HG03558 (cell line): ENCODE measurements at regions not wholly inside any gene's neighbourhood (a gene's known extent, or its start where the extent isn't known, plus 50 kb on each side); places are given as distances from the start of the nearest gene placed in this dataset.

Source experiments
- ATAC-seq: cut with Tn5 transposase; IDR thresholded peaks from one replicate; pipeline ENCODE4 v1.9.1; 2021; ENCODE audit warnings: moderate number of reproducible peaks; ENCODE audit not compliant: unreplicated experiment; ENCODE audit errors: extremely low read depth

DNA sequence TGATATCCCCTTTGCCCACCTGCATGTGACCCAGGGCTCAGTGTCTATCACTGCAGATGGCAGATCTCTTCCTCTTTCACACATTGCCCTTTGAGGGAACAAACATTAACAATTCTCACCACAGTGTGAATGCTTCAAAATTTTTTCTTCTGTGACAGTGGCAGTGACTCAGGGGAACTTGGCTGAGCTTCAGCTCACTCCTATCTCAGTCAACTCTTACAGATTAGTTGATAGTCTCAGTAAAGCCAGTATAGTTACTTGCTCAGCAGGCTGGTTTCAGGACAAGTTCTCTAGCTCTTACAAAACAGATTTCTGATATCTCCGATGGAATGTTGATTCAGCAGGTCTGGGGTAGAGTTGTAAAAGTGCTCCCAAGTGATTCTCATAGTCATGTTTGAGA lies 166.9 kb downstream of the DLEU7 start:
- ATAC-seq = no peak

DNA sequence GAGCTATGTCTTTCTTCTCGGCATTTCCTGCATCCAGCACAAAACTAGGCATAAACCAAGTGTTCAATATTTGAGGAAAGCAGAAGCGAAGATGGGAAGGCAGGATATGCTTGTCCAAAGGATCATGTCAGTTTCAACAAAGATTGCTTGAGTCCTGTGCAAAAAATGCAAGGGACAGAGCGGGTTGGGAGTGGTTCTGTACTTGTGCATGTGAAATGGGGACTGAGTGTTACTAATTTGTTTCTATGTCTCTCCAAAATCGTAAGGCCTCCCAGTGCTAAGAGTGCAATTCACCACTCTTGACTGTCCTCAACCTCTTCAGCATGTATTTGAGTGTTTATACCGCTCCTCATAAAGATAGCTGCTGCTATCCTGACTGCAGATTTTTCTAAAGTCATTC lies 166.2 kb downstream of the DLEU7 start:
- no peak for ATAC-seq

DNA sequence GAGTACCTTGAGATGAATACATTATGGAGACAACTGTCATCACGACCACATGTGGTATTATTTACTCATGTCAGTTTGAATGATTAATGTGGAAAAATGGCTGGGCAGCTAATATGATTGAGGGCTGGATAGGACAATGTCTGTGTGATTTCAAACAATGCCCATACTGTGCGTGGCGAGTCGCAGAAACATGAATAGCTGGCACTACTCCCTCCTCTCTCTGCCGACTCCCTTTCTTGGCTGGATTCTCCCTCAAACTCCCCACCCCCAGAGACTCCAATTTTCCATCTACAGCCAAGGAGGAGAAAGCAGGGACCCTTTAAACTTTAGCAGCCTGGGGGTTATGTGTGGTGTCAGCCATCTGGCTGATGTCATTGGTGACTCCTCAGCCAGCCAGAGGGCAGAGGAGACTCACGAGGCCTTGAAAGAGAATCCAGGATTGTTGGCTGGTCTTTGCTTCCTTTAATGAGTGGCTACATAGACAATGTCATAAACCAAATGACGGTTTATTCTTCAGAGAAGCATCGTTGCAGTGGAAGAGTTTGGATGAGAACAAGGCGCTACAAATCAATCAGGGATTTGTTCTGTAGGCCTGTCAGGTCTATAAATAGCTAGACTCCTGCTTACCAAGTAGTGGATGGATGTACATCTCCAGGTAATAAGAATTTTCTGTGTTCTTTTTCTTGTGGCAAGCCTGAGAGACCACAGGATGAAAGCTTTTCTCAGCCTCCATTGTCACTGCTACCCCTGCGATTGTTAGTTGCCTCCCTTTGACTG lies 165.6 kb downstream of the DLEU7 start:
- ATAC-seq = no peak

DNA sequence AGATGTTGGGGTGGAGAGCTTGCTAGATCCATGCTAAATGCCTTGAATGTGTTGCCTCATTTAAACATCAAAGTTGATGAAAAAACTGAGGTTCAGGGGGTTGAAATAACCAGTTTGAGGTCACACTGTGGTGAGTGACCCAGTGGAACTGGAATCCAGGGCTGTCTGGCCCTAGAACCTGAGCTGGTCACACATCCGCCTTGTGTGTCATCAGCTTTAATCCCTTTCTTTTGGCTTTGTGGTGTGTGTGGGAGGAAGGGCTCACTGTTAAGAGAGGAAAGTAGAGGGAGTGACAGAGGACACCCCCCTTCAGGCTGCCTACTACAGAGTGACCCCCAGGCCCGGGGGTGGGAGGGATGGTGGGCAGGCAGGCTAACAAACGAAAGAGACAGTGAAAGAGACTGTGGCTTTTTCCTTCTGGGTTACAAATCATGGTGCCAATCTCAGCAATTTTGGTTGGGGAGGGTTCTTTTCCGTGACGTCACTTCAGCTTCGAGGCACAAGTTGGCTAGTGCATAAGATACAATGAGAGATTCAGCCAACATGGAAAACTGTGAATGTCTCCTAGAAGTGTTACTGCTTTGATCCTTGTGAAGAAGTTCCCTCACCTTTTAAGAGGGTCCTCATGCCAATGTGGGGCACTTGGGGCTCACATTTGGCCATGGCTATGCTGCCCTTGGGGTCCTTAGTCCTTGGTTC lies 164.9 kb downstream of the DLEU7 start:
- no peak for ATAC-seq

DNA sequence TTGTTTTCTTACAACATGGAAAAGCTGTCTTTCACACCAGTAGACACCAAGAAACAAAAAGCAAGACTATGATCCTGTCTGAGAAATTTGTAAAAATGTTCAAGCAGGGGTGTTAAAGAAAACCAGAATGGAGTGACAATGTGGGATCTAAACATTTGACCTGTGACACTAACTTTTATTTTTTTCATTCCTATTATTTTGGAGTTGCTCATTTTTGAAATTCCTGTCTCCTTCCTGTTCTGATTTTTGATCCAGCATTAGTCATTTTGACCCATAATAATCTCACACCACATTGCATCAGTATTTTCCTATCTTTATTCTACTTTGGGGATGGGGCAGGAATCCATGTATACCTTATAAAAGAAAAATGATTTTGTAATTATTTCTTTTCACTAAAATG lies 164.2 kb downstream of the DLEU7 start:
- ATAC-seq = no peak

DNA sequence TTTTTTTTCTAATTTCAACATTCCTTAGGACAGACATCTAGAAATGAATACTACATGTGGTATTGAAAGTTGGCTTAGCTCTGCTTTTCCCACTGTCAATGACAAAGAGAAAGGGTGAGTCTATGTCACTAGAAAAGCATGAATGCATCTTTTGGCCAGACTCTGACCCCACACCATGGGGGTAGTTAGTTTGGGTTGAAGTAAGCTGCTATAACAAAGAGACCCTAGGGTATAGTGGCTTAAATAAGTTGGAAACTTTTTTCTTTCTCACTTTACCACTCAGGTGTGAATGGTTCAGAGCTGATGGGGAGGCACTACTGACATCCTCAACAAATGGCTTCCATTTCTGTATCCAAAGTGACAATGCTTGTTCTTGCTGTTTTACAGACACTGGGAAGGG lies 161.5 kb downstream of the DLEU7 start:
- ATAC-seq = no peak

DNA sequence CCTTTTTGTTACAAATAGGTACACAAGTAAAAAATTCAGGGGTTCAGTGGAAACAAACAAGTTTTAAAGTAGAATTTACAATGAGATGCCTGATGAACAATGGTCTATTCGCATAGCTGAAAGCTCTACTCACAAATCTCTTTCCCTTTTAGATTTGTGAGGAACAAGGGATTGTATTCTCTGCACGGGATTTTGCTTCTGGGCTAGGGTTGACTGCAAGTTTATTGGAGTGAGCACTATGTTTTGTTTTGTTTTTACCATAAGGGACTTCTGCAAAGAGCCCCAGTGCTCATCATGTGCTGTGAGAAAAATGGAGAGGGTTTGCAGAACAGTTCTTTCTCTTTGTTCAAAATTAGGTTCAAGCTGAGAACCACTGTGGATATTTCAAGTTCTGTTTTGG lies 160.5 kb downstream of the DLEU7 start:
- ATAC-seq = no peak

DNA sequence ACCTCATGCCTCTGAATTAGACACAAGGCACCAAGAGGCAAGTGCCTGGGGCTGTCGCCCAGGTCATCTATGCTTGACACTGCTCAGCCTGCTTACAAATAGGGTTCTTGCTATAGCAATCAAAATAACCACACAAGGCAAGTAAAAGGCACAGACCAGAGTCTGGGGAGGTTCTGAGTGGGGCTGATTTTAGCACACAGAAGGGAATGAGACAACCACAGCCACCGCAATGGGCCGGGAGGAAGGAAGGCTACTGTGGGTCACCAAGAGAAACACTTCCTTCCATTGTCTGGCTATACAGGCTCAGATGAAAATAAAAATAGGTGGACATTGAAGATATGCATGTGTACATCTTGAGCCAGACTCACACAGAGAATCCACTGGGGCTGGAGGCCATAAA lies 159.1 kb downstream of the DLEU7 start:
- ATAC-seq = no peak

DNA sequence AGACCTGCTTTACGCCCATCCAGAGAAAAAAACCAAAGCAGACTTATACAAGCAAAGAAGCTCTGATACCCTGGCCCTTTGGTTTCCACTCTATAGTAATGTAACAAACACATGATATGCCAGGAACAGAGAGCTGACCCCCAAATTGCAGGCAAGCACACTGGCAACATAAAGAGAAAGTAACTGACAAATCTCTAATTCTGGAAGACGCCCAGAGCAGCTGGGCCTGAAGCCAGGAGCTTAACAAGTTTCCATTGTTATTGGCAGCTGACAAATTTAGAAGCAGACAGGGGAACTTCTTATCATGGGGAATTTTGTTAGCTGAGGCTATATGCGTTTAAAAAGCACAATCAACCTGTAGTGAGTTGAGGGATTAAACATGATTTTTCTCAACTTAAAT lies 158.0 kb downstream of the DLEU7 start:
- ATAC-seq = no peak

DNA sequence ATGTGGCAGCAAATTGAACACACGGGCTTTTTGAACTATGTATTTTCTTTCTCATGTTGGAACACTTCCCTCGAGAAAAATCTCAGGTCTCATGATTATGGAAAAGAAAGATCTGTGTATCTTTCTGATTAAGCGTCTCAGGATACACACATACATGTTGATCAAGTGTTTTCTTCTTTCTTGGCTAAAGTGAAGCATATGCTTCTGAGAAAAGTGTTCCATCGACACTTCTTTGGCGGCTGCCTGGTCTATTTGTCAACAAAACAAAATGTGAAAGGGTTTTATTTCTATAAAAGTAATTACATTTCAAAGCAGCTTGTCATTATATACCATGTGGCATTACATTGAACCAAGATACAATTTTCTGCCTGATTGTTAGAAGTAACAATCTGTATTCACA lies 157.5 kb downstream of the DLEU7 start:
- no peak for ATAC-seq

DNA sequence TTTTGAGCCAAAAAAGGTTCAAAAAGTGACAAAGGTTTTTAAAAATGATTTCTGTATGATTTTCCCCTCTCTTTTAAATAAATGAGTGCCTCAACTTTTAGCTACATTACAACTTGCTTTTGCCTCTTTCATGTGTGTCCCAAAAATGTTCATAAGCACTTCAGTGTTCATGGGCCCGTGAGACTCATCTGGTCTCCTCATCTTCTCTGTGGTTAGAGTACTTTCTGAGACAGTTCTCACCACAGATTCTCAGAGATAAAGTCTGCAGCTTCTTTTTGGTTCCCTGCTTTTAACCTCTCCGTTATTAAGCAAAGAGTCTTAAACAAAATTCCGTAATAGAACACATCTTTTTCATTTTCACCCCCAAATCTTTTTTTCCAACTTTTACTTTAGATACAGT lies 156.9 kb downstream of the DLEU7 start:
- no peak for ATAC-seq

DNA sequence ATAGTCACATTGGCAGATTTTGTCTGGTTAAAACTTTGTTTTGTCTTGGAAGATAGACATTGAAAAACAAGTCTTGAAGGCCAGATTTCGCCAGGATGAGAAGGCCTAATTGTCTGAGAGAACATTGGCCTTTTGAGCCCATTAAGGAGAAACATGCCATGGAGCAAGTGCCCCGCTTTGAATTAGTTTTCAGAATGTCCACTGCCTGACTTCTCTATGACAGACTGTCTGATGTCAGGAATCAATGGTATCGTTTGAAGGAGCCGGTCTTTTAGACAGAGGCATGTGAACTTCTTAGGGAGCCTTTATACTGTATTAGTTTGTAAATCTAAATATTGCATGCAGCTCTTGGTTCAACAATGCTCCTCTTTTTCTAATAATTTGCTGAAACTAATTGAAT lies 155.9 kb downstream of the DLEU7 start:
- no peak for ATAC-seq

DNA sequence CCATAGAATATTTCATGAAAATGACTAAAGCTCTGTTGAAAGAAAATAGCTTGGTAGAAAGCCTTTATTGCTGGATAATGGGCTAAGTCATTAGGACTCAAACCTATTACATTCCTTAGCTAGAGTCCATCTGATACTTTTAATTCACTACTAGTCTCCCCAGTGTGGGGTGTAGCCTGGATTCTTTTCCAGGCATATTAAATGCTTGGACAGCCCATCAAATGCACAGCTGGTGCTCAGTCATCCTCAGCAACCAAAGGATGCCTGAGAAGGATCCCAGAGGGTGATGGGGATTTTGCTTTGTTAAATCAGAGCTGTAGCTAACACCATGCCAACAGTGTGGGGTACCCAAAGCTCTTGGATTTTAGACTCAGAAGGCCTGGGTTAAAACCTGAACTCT lies 153.5 kb downstream of the DLEU7 start:
- ATAC-seq = no peak

DNA sequence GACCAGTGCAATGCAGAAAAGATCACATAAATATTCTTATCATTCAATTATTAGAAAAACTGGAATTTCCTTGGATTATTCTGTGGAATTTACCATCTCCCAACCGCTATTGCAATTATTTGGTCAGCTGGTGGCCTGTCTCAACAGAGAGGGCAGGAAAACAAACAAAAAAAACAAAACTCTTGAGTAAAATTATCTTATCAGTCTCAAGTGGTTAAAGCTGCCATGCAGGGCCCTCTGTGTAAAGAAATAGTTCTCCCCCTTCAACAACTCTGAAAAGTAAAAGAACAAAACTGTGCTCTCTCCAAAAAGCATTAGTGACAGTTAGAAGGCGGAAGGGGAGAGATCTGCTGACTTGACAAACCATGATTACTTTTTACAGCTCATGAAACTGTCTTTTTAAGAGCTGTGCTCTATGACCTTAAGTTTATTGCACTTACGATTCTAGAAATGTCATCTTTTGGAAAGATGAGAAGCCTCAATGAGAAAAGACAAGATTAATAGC lies 152.3 kb downstream of the DLEU7 start:
- ATAC-seq = no peak

DNA sequence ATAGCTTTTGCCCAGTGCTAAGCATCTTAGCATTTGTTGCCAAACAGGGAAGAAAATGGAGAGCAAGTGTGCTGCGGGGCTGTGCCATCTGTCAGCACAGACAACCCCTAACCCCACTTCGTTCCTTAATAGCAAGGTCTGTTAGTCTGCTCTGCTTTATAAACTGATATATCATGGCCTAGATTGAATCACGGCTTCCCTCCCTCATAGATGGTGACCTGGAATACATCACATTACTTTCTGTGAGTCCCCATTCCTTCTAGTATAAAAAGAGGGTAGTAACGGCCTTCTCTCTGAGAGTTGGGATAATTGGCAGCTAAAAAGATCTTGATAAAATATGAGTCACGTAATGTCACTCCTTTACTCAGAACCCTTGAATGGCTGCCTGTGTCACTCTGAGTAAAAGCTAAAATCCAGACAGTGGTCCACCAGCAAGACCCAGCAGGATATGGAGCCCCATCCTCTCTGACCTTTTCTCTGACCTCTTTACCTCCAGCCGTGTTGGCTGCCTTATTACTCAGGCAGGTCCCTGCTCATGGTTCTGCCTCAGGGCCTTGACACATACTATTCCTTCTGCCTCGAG lies 151.7 kb downstream of the DLEU7 start:
- ATAC-seq = no peak

DNA sequence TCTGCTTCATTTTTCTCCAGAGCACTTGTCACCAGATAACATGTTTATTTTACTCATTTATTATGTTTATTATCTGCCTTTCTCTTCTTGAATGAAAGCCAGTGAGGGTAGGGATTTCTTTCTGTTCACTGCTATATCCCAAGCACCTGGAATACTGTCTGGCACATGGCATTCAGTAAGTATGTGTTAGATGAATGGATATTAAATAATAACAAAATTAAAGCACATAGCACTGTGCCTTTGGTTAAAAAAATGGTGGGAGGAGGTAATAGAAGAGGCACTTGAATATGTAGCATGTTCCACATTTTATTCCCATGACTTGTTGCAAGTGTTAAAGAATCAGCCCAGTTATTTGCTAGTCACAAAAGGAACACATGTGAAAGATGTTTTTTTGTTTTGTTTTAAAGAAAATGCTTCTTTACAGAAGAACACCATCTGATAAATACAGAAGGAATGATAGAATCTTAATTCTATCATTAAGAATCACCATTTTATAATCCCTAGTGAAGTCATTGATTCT lies 151.0 kb downstream of the DLEU7 start:
- ATAC-seq = no peak

DNA sequence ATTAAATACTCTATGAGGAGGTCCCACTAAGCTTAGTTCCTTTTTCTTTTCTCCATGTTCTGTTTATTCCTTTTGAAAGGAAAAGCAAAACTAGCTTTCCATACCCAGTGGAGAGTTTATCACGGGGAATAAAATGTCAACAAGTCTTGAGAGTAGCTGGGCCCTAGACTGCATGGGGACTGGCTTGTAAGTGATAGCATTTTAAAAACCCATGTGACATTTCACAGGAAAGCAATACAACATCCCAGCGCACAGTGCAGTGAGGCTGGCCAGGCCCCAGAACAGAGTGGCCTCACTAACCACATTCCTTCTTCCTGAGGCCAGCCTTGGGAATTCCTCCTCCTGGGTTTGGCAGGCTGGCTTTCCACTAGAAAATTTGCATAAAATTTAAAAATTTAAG lies 149.8 kb downstream of the DLEU7 start:
- no peak for ATAC-seq

DNA sequence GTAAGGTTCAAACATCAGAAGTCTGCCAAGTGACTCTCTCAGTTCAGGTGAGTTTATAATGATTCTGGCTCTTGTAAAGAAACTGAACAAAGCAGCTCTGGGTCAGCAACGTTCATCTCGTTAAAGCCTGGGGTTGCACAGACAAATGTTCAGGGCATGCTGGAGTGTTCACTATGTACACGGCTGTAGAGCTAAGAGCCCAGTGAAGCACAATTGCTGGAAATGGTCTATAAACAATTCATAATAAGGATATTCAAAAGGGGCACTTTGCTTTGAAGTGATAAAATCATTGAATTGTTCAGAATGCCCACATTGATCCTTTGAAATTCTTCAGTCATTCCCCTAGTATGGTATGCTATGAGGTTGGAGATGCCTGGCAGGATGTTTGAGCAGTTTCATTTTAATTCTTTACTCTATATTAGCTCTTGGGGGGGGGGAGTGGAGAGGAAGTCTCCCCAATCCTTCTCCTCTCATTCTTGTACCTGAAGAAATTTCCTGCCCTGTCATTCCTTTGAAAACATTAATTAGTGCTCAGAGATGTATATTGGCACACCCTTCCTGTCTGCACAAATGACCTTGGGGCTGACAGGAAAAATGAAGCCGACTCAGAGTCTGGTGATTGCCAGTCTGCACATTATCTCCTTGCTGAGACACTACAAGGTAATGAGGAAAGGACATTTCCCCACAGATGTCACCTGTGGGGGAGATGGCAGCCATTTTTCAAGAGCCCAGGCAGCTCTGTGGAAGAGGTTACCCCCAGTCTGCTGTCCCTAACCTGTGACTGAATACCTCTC lies 145.5 kb downstream of the DLEU7 start:
- no peak for ATAC-seq

DNA sequence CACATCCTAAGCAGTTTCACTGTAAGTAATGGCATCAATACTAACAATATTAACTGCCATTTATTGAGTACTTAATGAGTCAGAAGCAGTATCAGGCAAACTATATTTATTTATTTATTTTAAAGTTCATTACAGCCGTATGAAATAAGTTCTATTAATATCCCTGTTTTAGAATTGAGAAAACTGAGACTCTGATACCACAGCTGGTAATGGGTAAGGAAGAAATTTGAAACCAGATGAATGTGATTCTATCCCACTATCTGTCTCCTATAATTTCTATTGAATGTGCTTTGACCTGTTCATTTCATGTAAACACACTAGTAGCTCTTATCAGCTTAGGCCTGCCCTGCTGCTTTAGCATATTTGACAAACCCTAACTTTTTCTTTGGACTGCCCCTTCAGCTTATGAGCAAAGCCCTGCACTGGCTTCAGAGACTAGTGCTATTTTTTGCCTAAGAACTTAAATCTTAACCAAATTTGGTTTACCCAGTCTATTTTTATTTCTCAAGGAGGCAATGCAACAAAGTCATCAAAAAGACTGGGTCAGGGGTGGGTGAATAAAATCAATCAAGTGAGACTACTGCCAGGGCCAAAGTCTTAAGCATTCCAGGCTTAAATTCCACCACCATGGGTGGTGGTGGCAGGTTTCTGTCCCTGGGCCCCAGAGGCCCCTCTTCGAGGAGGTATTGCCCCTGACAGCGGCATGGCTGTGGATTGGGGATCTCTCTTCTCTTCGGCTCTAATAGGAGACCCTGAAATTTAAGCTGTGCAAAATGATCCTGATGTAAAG lies 143.4 kb downstream of the DLEU7 start:
- no peak for ATAC-seq
